Activated T-helper 2 cell treated with anti-CD3 and anti-CD28 coated beads, Interferon-gamma antibody, Interleukin-2, Interleukin-4, amounts not matched to agents 10 μg/mL and 5 μg/mL and 100 μg/mL, durations not matched to agents 14 hours and 24 hours and 36 hours (primary cell): ENCODE measurements at regions not wholly inside any gene's neighbourhood (a gene's known extent, or its start where the extent isn't known, plus 50 kb on each side); places are given as distances from the start of the nearest gene placed in this dataset.

Experiments
- DNase-seq: peaks from one replicate; pipeline ENCODE4 v3.0.0; 2021; ENCODE audit warnings: low spot score
- H3K27ac Mint-ChIP-seq: one replicate; pipeline ENCODE4 v1.8.0; 2021; ENCODE audit warnings: mixed read lengths
- H3K27me3 Mint-ChIP-seq: one replicate; pipeline ENCODE4 v1.8.0; 2021; ENCODE audit warnings: low read depth, mixed read lengths
- H3K36me3 Mint-ChIP-seq: one replicate; pipeline ENCODE4 v1.8.0; 2021; ENCODE audit warnings: low read depth, mixed read lengths
- H3K4me1 Mint-ChIP-seq: one replicate; pipeline ENCODE4 v1.8.0; 2021; ENCODE audit warnings: low read depth, mixed read lengths
- H3K4me3 Mint-ChIP-seq: one replicate; pipeline ENCODE4 v1.8.0; 2021; ENCODE audit warnings: low read depth, mild to moderate bottlenecking, moderate library complexity, mixed read lengths
- H3K9me3 Mint-ChIP-seq: one replicate; pipeline ENCODE4 v1.8.0; 2021; ENCODE audit warnings: mixed read lengths
- intact Hi-C: fragments of 100-400 bp; cut with micrococcal nuclease; formaldehyde crosslinking; loops from one replicate; pipeline ENCODE4 v1.15.1; 2023

- no peaks in the 10 kb centered on the region for H3K36me3 Mint-ChIP-seq
- peaks cover 1% of the 10 kb centered on the region for H3K9me3 Mint-ChIP-seq
- no peak overlapping the region for H3K27ac Mint-ChIP-seq
- peaks cover 15% of the 10 kb centered on the region for H3K4me1 Mint-ChIP-seq
- intact Hi-C loops, result no loop called here
- H3K27me3 Mint-ChIP-seq, result no peaks in the 10 kb centered on the region
- DNase-seq, result no peak
- H3K4me3 Mint-ChIP-seq, result no peak overlapping the region
Observed at GRCh38 chr10:3992382-3993178, 207.6 kb upstream of the KLF6 start.

GRCh38 chr10:3990307-3990706 lies 205.3 kb upstream of the KLF6 start:
- Mint-ChIP-seq H3K4me3 (no peak overlapping the region), H3K4me1 (peaks cover 10% of the 10 kb centered on the region), H3K27ac (no peak overlapping the region), H3K36me3 (no peaks in the 10 kb centered on the region), H3K27me3 (peaks cover 2% of the 10 kb centered on the region), H3K9me3 (no peaks in the 10 kb centered on the region)
- intact Hi-C loops, result no loop called here
- DNase-seq, result no peak

- Mint-ChIP-seq H3K27me3 (peaks cover 2% of the 10 kb centered on the region), H3K36me3 (peaks cover 10% of the 10 kb centered on the region), H3K27ac (no peak overlapping the region), H3K9me3 (peaks cover 10% of the 10 kb centered on the region), H3K4me3 (no peak overlapping the region), H3K4me1 (peaks cover 9% of the 10 kb centered on the region)
- intact Hi-C loops, result no loop called here
- no peak for DNase-seq
Observed at GRCh38 chr10:3987143-3987974, 202.3 kb upstream of the KLF6 start.

- intact Hi-C loops, result no loop called here
- DNase-seq, result no peak
- Mint-ChIP-seq H3K4me3 (no peak overlapping the region), H3K27me3 (peaks cover 2% of the 10 kb centered on the region), H3K4me1 (peaks cover 11% of the 10 kb centered on the region), H3K9me3 (peaks cover 13% of the 10 kb centered on the region), H3K27ac (no peak overlapping the region), H3K36me3 (peaks cover 11% of the 10 kb centered on the region)
Observed at GRCh38 chr10:3986493-3987142, 201.6 kb upstream of the KLF6 start.

- Mint-ChIP-seq H3K9me3 (peaks cover 18% of the 10 kb centered on the region), H3K4me3 (no peak overlapping the region), H3K4me1 (peaks cover 35% of the 10 kb centered on the region), H3K36me3 (peaks cover 23% of the 10 kb centered on the region), H3K27ac (no peak overlapping the region), H3K27me3 (peaks cover 2% of the 10 kb centered on the region)
- intact Hi-C loops, result no loop called here
- DNase-seq, result no peak
Observed at GRCh38 chr10:3982746-3983442, 197.9 kb upstream of the KLF6 start.

- Mint-ChIP-seq H3K9me3 (peaks cover 18% of the 10 kb centered on the region), H3K27ac (peak overlapping the region; percentile 63), H3K27me3 (peaks cover 2% of the 10 kb centered on the region), H3K4me3 (no peak overlapping the region), H3K36me3 (peaks cover 23% of the 10 kb centered on the region), H3K4me1 (peaks cover 32% of the 10 kb centered on the region)
- no peak for DNase-seq
- intact Hi-C loops, result loop anchor here (2.0 kb wide), 1 partner anchor 46 kb away; no protein-coding TSS in a partner anchor
Observed at GRCh38 chr10:3981300-3981699, 196.3 kb upstream of the KLF6 start.

GRCh38 chr10:3980660-3981059 lies 195.7 kb upstream of the KLF6 start:
- Mint-ChIP-seq H3K27me3 (no peaks in the 10 kb centered on the region), H3K9me3 (peaks cover 18% of the 10 kb centered on the region), H3K27ac (no peak overlapping the region), H3K36me3 (peaks cover 23% of the 10 kb centered on the region), H3K4me3 (no peak overlapping the region), H3K4me1 (peaks cover 30% of the 10 kb centered on the region)
- intact Hi-C loops, result loop anchor here (1.0 to 2.0 kb wide), 3 partner anchors 46 to 152 kb away; no protein-coding TSS in a partner anchor
- DNase-seq, result no peak

GRCh38 chr10:3980144-3980543 lies 195.1 kb upstream of the KLF6 start:
- DNase-seq, result no peak
- Mint-ChIP-seq H3K27ac (no peak overlapping the region), H3K4me1 (peaks cover 30% of the 10 kb centered on the region), H3K27me3 (no peaks in the 10 kb centered on the region), H3K9me3 (peaks cover 18% of the 10 kb centered on the region), H3K4me3 (no peak overlapping the region), H3K36me3 (peaks cover 23% of the 10 kb centered on the region)
- intact Hi-C loops, result loop anchor here (1.0 to 2.0 kb wide), 3 partner anchors 45 to 152 kb away; no protein-coding TSS in a partner anchor

GRCh38 chr10:3978761-3979160 lies 193.8 kb upstream of the KLF6 start:
- peaks cover 34% of the 10 kb centered on the region for H3K4me1 Mint-ChIP-seq
- H3K27me3 Mint-ChIP-seq, result no peaks in the 10 kb centered on the region
- peaks cover 27% of the 10 kb centered on the region for H3K9me3 Mint-ChIP-seq
- DNase-seq, result no peak
- intact Hi-C loops, result no loop called here
- H3K27ac Mint-ChIP-seq, result no peak overlapping the region
- H3K4me3 Mint-ChIP-seq, result no peak overlapping the region
- H3K36me3 Mint-ChIP-seq, result peaks cover 32% of the 10 kb centered on the region

- H3K4me3 Mint-ChIP-seq, result no peak overlapping the region
- peaks cover 30% of the 10 kb centered on the region for H3K36me3 Mint-ChIP-seq
- H3K4me1 Mint-ChIP-seq, result peaks cover 36% of the 10 kb centered on the region
- DNase-seq, result no peak
- peaks cover 25% of the 10 kb centered on the region for H3K9me3 Mint-ChIP-seq
- H3K27ac Mint-ChIP-seq, result no peak overlapping the region
- no peaks in the 10 kb centered on the region for H3K27me3 Mint-ChIP-seq
- intact Hi-C loops, result no loop called here
Observed at GRCh38 chr10:3978174-3978573, 193.2 kb upstream of the KLF6 start.

- no peaks in the 10 kb centered on the region for H3K27me3 Mint-ChIP-seq
- H3K4me3 Mint-ChIP-seq, result no peak overlapping the region
- DNase-seq, result no peak
- peaks cover 21% of the 10 kb centered on the region for H3K9me3 Mint-ChIP-seq
- peaks cover 39% of the 10 kb centered on the region for H3K4me1 Mint-ChIP-seq
- H3K27ac Mint-ChIP-seq, result no peak overlapping the region
- intact Hi-C loops, result no loop called here
- H3K36me3 Mint-ChIP-seq, result peaks cover 26% of the 10 kb centered on the region
Observed at GRCh38 chr10:3977761-3978160, 192.8 kb upstream of the KLF6 start.

GRCh38 chr10:3976718-3977117 lies 191.7 kb upstream of the KLF6 start:
- H3K27me3 Mint-ChIP-seq, result no peaks in the 10 kb centered on the region
- peaks cover 14% of the 10 kb centered on the region for H3K9me3 Mint-ChIP-seq
- peaks cover 46% of the 10 kb centered on the region for H3K4me1 Mint-ChIP-seq
- no peak overlapping the region for H3K4me3 Mint-ChIP-seq
- DNase-seq, result no peak
- no peak overlapping the region for H3K27ac Mint-ChIP-seq
- intact Hi-C loops, result no loop called here
- H3K36me3 Mint-ChIP-seq, result peaks cover 21% of the 10 kb centered on the region
